DOHH2 (cell line): ENCODE measurements at regions not wholly inside any gene's neighbourhood (a gene's known extent, or its start where the extent isn't known, plus 50 kb on each side); places are given as distances from the start of the nearest gene placed in this dataset.

Experiments
- H3F3A ChIP-seq: fragments of 200-600 bp; sonication (generic), shearing (Covaris generic); 2 replicates; pipeline ENCODE4 v1.6.0; 2016; ENCODE audit warnings: antibody characterized with exemption, mild to moderate bottlenecking; ENCODE audit not compliant: control insufficient read depth, insufficient read depth
- H3K27ac ChIP-seq: fragments of 200-600 bp; sonication (generic); 2 replicates; pipeline ENCODE4 v1.5.1; 2014; ENCODE audit warnings: low read depth, mild to moderate bottlenecking, low read length, moderate library complexity
- H3K27me3 ChIP-seq: fragments of 200-600 bp; sonication (generic); 2 replicates; pipeline ENCODE4 v1.6.1; 2014; ENCODE audit warnings: mild to moderate bottlenecking, low read length, mixed read lengths; ENCODE audit not compliant: control insufficient read depth
- H3K36me3 ChIP-seq: fragments of 200-600 bp; sonication (generic); 2 replicates; pipeline ENCODE4 v1.6.1; 2014; ENCODE audit warnings: mild to moderate bottlenecking, low read length, moderate library complexity, mixed read lengths; ENCODE audit not compliant: control insufficient read depth
- H3K4me1 ChIP-seq: fragments of 200-600 bp; sonication (generic); 2 replicates; pipeline ENCODE4 v1.6.1; 2014; ENCODE audit warnings: mild to moderate bottlenecking, low read length, mixed read lengths; ENCODE audit not compliant: control insufficient read depth
- H3K4me2 ChIP-seq: fragments of 200-600 bp; sonication (generic); 2 replicates; pipeline ENCODE4 v1.6.0; 2014; ENCODE audit warnings: mild to moderate bottlenecking, low read length, moderate library complexity
- H3K4me3 ChIP-seq: fragments of 200-600 bp; sonication (generic); 2 replicates; pipeline ENCODE4 v1.5.1; 2014; ENCODE audit warnings: mild to moderate bottlenecking, low read length, mixed read lengths
- H3K79me2 ChIP-seq: fragments of 200-600 bp; sonication (generic); 2 replicates; pipeline ENCODE4 v1.6.1; 2014; ENCODE audit warnings: mild to moderate bottlenecking, low read length, mixed read lengths; ENCODE audit not compliant: control insufficient read depth
- H3K9me2 ChIP-seq: fragments of 200-600 bp; sonication (generic); replicated peaks from 2 replicates; pipeline ENCODE4 v1.6.1; 2014; ENCODE audit warnings: mild to moderate bottlenecking, low read length, mixed read lengths; ENCODE audit not compliant: control insufficient read depth
- H3K9me3 ChIP-seq: fragments of 200-600 bp; sonication (generic); 2 replicates; pipeline ENCODE4 v1.6.1; 2014; ENCODE audit warnings: antibody characterized with exemption, low read length, mixed read lengths; ENCODE audit not compliant: control insufficient read depth, insufficient read depth
- H4K20me1 ChIP-seq: fragments of 200-600 bp; sonication (generic); 2 replicates; pipeline ENCODE4 v1.6.0; 2014; ENCODE audit warnings: low read depth, mild to moderate bottlenecking, antibody characterized with exemption, low read length, moderate library complexity; ENCODE audit not compliant: control insufficient read depth, insufficient read depth
- EZH2phosphoT487 ChIP-seq: fragments of 200-600 bp; sonication (generic); IDR thresholded peaks from 2 replicates; pipeline ENCODE4 v1.6.1; 2017; ENCODE audit warnings: borderline replicate concordance, mild to moderate bottlenecking, antibody characterized with exemption, low read length, moderate library complexity, mixed read lengths
- TF ChIP-seq, protein P1 (sequence below): fragments of 200-600 bp; sonication (generic); IDR thresholded peaks from one replicate; pipeline ENCODE4 v1.5.1; 2014; ENCODE audit warnings: antibody characterized with exemption, mild to moderate bottlenecking, low read depth, low read length; ENCODE audit not compliant: poor library complexity, severe bottlenecking

DNA sequence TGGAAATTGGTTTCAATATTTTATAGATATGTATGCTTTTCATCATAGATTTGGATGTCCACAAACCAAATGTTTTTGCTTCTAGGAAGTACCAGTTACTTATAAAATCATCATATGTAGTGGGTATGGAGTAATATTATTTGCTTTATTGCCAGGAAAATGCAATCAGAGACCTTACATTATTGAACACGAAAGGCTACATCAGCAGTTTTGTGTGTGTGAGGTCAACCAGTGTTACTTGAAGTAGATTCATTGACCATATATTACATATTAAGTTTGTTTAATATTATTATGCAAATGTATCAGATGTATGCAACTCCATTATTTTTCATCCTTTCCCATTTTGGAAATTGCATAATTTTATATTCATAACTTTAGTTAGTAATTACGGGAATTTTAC lies 219.1 kb upstream of the MMADHC start:
- Histone ChIP-seq H3F3A (no peaks in the 10 kb centered on the region), H3K9me3 (no peaks in the 10 kb centered on the region), H3K36me3 (no peaks in the 10 kb centered on the region), H3K4me3 (no peak overlapping the region), H3K4me2 (no peak overlapping the region), H3K4me1 (no peaks in the 10 kb centered on the region), H3K9me2 (no peaks in the 10 kb centered on the region), H3K27me3 (no peaks in the 10 kb centered on the region), H3K79me2 (no peaks in the 10 kb centered on the region), H4K20me1 (no peaks in the 10 kb centered on the region), H3K27ac (no peak overlapping the region)
- TF ChIP-seq EZH2phosphoT487: no peak
- TF ChIP-seq, protein P1, sequence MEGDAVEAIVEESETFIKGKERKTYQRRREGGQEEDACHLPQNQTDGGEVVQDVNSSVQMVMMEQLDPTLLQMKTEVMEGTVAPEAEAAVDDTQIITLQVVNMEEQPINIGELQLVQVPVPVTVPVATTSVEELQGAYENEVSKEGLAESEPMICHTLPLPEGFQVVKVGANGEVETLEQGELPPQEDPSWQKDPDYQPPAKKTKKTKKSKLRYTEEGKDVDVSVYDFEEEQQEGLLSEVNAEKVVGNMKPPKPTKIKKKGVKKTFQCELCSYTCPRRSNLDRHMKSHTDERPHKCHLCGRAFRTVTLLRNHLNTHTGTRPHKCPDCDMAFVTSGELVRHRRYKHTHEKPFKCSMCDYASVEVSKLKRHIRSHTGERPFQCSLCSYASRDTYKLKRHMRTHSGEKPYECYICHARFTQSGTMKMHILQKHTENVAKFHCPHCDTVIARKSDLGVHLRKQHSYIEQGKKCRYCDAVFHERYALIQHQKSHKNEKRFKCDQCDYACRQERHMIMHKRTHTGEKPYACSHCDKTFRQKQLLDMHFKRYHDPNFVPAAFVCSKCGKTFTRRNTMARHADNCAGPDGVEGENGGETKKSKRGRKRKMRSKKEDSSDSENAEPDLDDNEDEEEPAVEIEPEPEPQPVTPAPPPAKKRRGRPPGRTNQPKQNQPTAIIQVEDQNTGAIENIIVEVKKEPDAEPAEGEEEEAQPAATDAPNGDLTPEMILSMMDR: no peak

DNA sequence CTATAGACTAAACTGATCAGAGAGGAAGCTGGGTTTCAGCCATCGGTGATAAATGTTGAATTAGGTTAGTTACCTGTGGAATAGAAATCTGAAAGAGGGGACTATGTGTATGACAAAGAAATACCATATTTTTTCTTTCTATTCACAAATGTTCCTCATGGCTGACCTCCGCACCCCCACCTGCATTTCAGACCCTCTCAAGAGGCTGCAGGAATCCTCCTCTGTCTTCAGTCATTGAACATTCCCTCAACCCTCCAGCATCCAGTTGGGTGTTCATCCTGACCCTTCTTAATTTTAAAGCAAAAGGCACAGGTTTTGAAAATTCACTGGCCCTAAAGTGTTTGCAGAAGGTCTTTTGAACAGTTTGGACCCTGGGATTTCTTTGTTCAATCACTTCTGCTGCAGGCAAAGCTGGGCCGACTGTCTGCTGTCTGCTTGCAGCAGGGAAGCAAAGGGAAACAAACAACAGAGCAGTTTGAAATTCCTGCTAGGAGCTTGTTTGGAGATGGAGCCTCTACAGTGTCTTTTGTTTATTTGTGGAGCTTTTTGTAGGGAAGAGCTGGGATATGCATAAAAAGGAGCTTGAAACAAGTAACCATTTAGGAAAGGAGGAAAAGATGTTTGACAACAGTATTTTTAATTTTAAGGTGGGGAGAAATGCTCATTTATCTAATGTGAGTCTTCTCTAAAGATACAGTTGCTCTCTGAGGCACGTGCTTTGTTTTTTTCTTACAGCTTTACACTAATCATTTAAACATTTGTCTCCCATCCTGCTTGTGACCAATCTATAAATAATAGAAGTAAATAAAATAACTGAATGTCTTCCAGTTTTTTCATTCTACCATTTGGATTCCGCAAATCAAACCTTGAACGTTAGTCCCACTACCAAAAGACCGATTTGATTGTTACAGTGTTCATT lies 213.3 kb upstream of the MMADHC start:
- no peaks in the 10 kb centered on the region for H4K20me1 ChIP-seq
- H3K9me2 ChIP-seq: no peaks in the 10 kb centered on the region
- H3K4me3 ChIP-seq: no peak overlapping the region
- H3K79me2 ChIP-seq: no peaks in the 10 kb centered on the region
- no peak overlapping the region for H3K27ac ChIP-seq
- no peaks in the 10 kb centered on the region for H3K27me3 ChIP-seq
- H3F3A ChIP-seq: no peaks in the 10 kb centered on the region
- H3K4me2 ChIP-seq: no peak overlapping the region
- TF ChIP-seq EZH2phosphoT487: no peak
- H3K4me1 ChIP-seq: no peaks in the 10 kb centered on the region
- H3K9me3 ChIP-seq: no peaks in the 10 kb centered on the region
- no peaks in the 10 kb centered on the region for H3K36me3 ChIP-seq

DNA sequence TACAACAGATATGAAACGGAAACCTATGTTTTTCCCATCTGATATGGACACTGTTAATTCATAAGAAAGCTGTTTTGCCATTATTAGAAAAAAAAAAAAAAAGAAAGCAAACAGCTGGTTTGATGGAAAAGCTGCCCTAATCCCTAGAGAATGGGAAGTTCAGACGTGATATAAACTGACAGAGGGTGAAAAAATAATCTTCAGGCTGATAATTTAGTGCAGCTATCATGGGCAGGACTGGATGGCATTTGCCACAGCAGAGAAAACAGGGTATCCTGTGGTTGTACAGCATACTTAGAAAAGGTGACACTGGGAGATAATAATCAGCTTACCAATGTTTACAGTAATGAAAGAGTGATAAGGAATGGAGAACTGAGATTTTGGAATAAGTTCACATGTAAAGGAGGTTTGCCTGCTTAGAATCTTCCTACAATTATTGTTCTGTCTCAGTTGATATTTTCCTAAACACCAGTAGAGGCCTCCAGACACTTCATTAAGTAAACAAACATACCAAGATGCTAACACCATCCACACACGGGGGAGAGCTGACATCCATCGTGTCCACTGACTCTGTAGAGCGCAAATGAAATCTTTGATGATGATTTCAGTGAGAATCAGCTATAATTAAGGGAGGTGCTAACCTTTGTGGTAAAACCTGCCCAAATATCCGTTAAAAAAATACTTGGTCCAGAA lies 211.6 kb upstream of the MMADHC start:
- no peaks in the 10 kb centered on the region for H3K9me2 ChIP-seq
- H4K20me1 ChIP-seq: no peaks in the 10 kb centered on the region
- H3K4me1 ChIP-seq: no peaks in the 10 kb centered on the region
- no peaks in the 10 kb centered on the region for H3K27me3 ChIP-seq
- H3K79me2 ChIP-seq: no peaks in the 10 kb centered on the region
- H3K27ac ChIP-seq: no peak overlapping the region
- H3K36me3 ChIP-seq: no peaks in the 10 kb centered on the region
- no peak overlapping the region for H3K4me3 ChIP-seq
- no peaks in the 10 kb centered on the region for H3F3A ChIP-seq
- no peaks in the 10 kb centered on the region for H3K9me3 ChIP-seq
- H3K4me2 ChIP-seq: no peak overlapping the region
- TF ChIP-seq EZH2phosphoT487: no peak
- TF ChIP-seq, protein P1: no peak

DNA sequence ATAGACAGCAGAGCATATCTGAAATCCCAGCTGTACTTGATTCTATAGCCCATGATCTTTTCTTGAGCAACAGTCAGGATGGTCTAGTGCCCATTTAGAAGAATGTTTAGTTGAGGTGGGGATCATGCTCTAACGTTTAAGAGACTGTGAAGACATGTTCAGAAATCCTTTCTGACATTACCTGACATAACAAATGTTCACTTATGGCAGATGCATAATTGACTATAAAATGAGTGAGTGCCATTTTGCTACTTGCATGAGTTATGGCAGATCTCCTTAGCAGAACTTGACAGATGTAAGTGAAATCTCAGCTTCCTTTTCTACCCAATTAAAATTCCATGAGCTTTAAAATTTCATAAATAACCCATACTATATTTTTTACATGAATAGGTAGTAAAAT lies 209.5 kb upstream of the MMADHC start:
- Histone ChIP-seq H3K36me3 (no peaks in the 10 kb centered on the region), H3K4me2 (no peak overlapping the region), H3K4me1 (no peaks in the 10 kb centered on the region), H3K4me3 (no peak overlapping the region), H3K79me2 (no peaks in the 10 kb centered on the region), H3K27ac (no peak overlapping the region), H4K20me1 (no peaks in the 10 kb centered on the region), H3F3A (no peaks in the 10 kb centered on the region), H3K9me2 (no peaks in the 10 kb centered on the region), H3K9me3 (no peaks in the 10 kb centered on the region), H3K27me3 (no peaks in the 10 kb centered on the region)
- TF ChIP-seq, protein P1: no peak
- TF ChIP-seq EZH2phosphoT487: no peak
